RWPE2 (cell line): ENCODE measurements at regions not wholly inside any gene's neighbourhood (a gene's known extent, or its start where the extent isn't known, plus 50 kb on each side); places are given as distances from the start of the nearest gene placed in this dataset.

Source experiments
- ATAC-seq: fragments of 200-7000 bp; cut with Tn5 transposase; 3 replicates; pipeline ENCODE4 v1.9.1; 2021; ENCODE audit warnings: low read depth
- DNase-seq: peaks from one replicate; pipeline ENCODE4 v3.0.0-alpha.2; 2020; ENCODE audit warnings: low spot score
- H3K27ac ChIP-seq: fragments of 450-650 bp; 2 replicates; pipeline ENCODE4 v1.5.1; 2017; ENCODE audit warnings: mild to moderate bottlenecking; ENCODE audit not compliant: poor library complexity, severe bottlenecking
- H3K27me3 ChIP-seq: fragments of 250-450 bp; sonication (Bioruptor Pico); 2 replicates; pipeline ENCODE4 v1.5.1; 2021; ENCODE audit warnings: mild to moderate bottlenecking, moderate library complexity; ENCODE audit not compliant: insufficient read depth, poor library complexity, severe bottlenecking
- H3K36me3 ChIP-seq: fragments of 250-450 bp; sonication (Bioruptor Pico); 2 replicates; pipeline ENCODE4 v1.5.1; 2020; ENCODE audit warnings: low read depth, mild to moderate bottlenecking, moderate library complexity
- H3K4me1 ChIP-seq: fragments of 250-450 bp; sonication (Bioruptor Pico); 2 replicates; pipeline ENCODE4 v1.5.1; 2021; ENCODE audit warnings: mild to moderate bottlenecking, moderate library complexity; ENCODE audit not compliant: insufficient read depth, poor library complexity, severe bottlenecking
- H3K4me3 ChIP-seq: fragments of 250-450 bp; sonication (Bioruptor Pico); 2 replicates; pipeline ENCODE4 v1.5.1; 2021; ENCODE audit warnings: mild to moderate bottlenecking, moderate library complexity; ENCODE audit not compliant: severe bottlenecking
- H3K9me3 ChIP-seq: fragments of 250-450 bp; sonication (Bioruptor Pico); 2 replicates; pipeline ENCODE4 v1.5.1; 2021; ENCODE audit warnings: mild to moderate bottlenecking, moderate library complexity; ENCODE audit not compliant: severe bottlenecking
- TF ChIP-seq, protein P1 (sequence below): fragments of 450-650 bp; IDR thresholded peaks from one replicate; pipeline ENCODE4 v1.5.1; 2017; ENCODE audit warnings: mild to moderate bottlenecking, moderate library complexity; ENCODE audit not compliant: poor library complexity, severe bottlenecking

DNA sequence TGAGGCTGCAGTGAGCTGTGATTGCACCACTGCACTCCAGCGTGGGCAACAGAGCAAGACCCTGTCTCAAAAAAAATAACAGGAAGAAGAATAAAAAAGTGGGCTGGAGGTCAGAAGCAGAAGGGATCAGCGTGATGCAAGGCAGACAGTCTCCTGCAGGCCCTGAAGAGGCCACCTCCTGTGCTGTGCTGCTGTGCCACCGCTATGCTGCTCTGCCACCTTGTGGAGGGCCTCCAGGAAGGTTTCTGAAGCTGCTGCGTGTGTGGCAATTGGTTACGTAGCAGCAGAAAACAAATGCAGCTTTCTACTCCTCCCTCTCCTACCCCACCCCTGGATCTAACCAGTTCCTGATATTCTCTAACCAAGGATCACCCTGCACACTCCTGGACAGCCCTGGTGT lies 815.5 kb downstream of the KCNJ18 start:
- no peak for DNase-seq
- H3K27me3 ChIP-seq = no peaks in the 10 kb centered on the region

GRCh38 chr17:22510504-22510903 lies 818.2 kb downstream of the KCNJ18 start:
- no peak overlapping the region for H3K4me3 ChIP-seq
- H3K27me3 ChIP-seq = no peaks in the 10 kb centered on the region
- H3K9me3 ChIP-seq = peaks cover 3% of the 10 kb centered on the region
- ATAC-seq (no peak), DNase-seq (no peak)
- TF ChIP-seq, protein P1, sequence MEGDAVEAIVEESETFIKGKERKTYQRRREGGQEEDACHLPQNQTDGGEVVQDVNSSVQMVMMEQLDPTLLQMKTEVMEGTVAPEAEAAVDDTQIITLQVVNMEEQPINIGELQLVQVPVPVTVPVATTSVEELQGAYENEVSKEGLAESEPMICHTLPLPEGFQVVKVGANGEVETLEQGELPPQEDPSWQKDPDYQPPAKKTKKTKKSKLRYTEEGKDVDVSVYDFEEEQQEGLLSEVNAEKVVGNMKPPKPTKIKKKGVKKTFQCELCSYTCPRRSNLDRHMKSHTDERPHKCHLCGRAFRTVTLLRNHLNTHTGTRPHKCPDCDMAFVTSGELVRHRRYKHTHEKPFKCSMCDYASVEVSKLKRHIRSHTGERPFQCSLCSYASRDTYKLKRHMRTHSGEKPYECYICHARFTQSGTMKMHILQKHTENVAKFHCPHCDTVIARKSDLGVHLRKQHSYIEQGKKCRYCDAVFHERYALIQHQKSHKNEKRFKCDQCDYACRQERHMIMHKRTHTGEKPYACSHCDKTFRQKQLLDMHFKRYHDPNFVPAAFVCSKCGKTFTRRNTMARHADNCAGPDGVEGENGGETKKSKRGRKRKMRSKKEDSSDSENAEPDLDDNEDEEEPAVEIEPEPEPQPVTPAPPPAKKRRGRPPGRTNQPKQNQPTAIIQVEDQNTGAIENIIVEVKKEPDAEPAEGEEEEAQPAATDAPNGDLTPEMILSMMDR = no peak
- H3K36me3 ChIP-seq = no peaks in the 10 kb centered on the region
- no peak overlapping the region for H3K27ac ChIP-seq
- no peaks in the 10 kb centered on the region for H3K4me1 ChIP-seq

More for the DNA sequence above, 815.5 kb downstream of the KCNJ18 start:
- H3K4me1 ChIP-seq = no peaks in the 10 kb centered on the region
- H3K4me3 ChIP-seq = no peak overlapping the region
- ATAC-seq = no peak
- H3K27ac ChIP-seq = no peak overlapping the region
- TF ChIP-seq, protein P1 = peak; percentile 19
- no peaks in the 10 kb centered on the region for H3K9me3 ChIP-seq
- H3K36me3 ChIP-seq = no peaks in the 10 kb centered on the region

- Histone ChIP-seq H3K27ac (no peak overlapping the region), H3K9me3 (peaks cover 3% of the 10 kb centered on the region), H3K36me3 (no peaks in the 10 kb centered on the region), H3K27me3 (no peaks in the 10 kb centered on the region), H3K4me3 (no peak overlapping the region), H3K4me1 (no peaks in the 10 kb centered on the region)
- ATAC-seq (no peak), DNase-seq (no peak)
- TF ChIP-seq, protein P1 = no peak
Observed at GRCh38 chr17:22511431-22511830, 819.1 kb downstream of the KCNJ18 start.

- Histone ChIP-seq H3K9me3 (peaks cover 3% of the 10 kb centered on the region), H3K27ac (no peak overlapping the region), H3K27me3 (no peaks in the 10 kb centered on the region), H3K36me3 (no peaks in the 10 kb centered on the region), H3K4me3 (no peak overlapping the region), H3K4me1 (no peaks in the 10 kb centered on the region)
- DNase-seq (no peak), ATAC-seq (no peak)
- TF ChIP-seq, protein P1 = no peak
Observed at GRCh38 chr17:22512057-22512456, 819.7 kb downstream of the KCNJ18 start.

DNA sequence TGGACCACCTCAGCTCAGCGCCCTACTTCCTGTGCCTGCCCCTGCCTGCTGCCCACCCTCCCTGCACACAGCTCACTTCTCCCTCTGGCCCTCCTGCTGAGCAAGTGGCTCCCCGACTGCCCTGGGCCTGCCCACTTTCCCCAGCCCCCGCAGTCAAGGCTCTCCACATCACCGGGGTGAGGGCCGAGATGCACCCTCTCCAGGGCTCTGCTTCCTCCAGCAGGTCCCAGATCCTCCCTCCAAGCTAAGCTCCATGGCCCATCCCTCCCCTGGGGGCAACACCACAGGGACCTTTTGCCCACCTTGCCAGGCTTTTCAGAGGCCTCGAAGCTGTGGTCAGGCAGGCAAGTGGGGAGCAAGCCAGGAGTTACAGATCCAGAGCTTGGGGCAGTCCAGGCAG lies 820.2 kb downstream of the KCNJ18 start:
- Histone ChIP-seq H3K4me1 (no peaks in the 10 kb centered on the region), H3K36me3 (no peaks in the 10 kb centered on the region), H3K4me3 (no peak overlapping the region), H3K27me3 (no peaks in the 10 kb centered on the region), H3K9me3 (peaks cover 3% of the 10 kb centered on the region), H3K27ac (no peak overlapping the region)
- ATAC-seq (no peak), DNase-seq (no peak)
- TF ChIP-seq, protein P1 = no peak
